Breast epithelium (tissue), 4 donors: ENCODE measurements at regions not wholly inside any gene's neighbourhood (a gene's known extent, or its start where the extent isn't known, plus 50 kb on each side); places are given as distances from the start of the nearest gene placed in this dataset.

Source experiments
- DNase-seq, 2 donors: peaks; one replicate each; pipeline ENCODE4 v3.0.0-alpha.2; 2019; ENCODE audit warnings: low spot score in 2 of 2
- H3K27ac ChIP-seq, 2 donors: fragments of 200-600 bp; sonication (generic) in 1 of 2; one replicate each; pipeline ENCODE4 v1.5.1; 2016 to 2019; ENCODE audit warnings: mild to moderate bottlenecking in 1 of 2
- H3K27me3 ChIP-seq, 2 donors: fragments of 200-600 bp; sonication (generic) in 1 of 2; one replicate each; pipeline versions ENCODE4 v1.5.1 to v1.6.0; 2017 to 2019; ENCODE audit warnings: control low read depth in 1 of 2, mild to moderate bottlenecking in 1 of 2
- H3K36me3 ChIP-seq: fragments of 200-600 bp; one replicate; pipeline ENCODE4 v1.5.1; 2019
- H3K4me1 ChIP-seq, 2 donors: fragments of 200-600 bp; sonication (generic); one replicate each; pipeline ENCODE4 v1.5.1; 2016 to 2019; ENCODE audit warnings: control low read depth in 1 of 2
- H3K4me3 ChIP-seq, 3 donors: fragments of 200-600 bp; sonication (generic); 1 replicate in 2 of 3; 2 replicates in 1 of 3; pipeline ENCODE4 v1.5.1; 2016 to 2019; ENCODE audit warnings: mild to moderate bottlenecking in 3 of 3, moderate library complexity in 2 of 3
- H3K9me3 ChIP-seq, 2 donors: fragments of 200-600 bp; sonication (generic) in 1 of 2; one replicate each; pipeline ENCODE4 v1.5.1; 2016 to 2019; ENCODE audit warnings: control low read depth in 1 of 2
- CTCF ChIP-seq, 3 donors: fragments of 450-650 bp; IDR thresholded peaks; one replicate each; pipeline ENCODE4 v1.5.1; 2016 to 2017; ENCODE audit warnings: antibody characterized with exemption in 3 of 3, mild to moderate bottlenecking in 3 of 3, moderate library complexity in 3 of 3
- POLR2A ChIP-seq: fragments of 450-650 bp; IDR thresholded peaks from one replicate; pipeline ENCODE4 v1.6.1; 2016; ENCODE audit warnings: antibody characterized with exemption, mild to moderate bottlenecking, moderate library complexity
- POLR2AphosphoS5 ChIP-seq, 3 donors: sonication (generic); formaldehyde crosslinking; IDR thresholded peaks; one replicate each; pipeline ENCODE4 v1.6.1; 2017; ENCODE audit warnings: antibody characterized with exemption in 3 of 3
- intact Hi-C: fragments of 100-400 bp; cut with DNase I; formaldehyde crosslinking; loops from one replicate; pipeline ENCODE4 v1.15.1; 2023; ENCODE audit warnings: low total_unique reads

DNA sequence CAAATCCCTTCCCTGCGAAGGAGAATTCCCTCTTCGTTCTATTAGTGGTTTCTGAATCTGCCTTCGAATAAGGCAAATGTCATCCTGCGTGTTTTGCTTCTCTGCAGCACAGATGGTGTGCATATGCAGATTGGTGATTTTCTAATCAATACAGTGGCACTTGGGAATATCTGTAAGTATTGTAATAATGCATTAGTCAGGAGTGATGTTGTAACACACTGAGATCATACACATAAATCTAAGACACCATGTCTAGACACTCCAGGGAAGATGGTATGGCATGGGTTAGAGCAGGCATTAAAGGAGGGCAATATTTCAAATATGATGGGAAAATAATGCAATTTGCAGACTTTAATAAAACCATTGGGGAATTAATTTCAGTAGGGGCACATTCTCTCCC, 513.2 kb upstream of the PTBP2 start:
- no peak for DNase-seq
- no peak overlapping the region for H3K4me3 ChIP-seq
- intact Hi-C loops = no loop called here
- TF ChIP-seq POLR2A = no peak
- no peak for TF ChIP-seq CTCF (IDR thresholded peaks at IDR 0.05)
- TF ChIP-seq POLR2AphosphoS5 (IDR thresholded peaks at IDR 0.05) = no peak
- no peaks in the 10 kb centered on the region for H3K9me3 ChIP-seq
- no peaks in the 10 kb centered on the region for H3K36me3 ChIP-seq
- no peaks in the 10 kb centered on the region for H3K4me1 ChIP-seq
- no peaks in the 10 kb centered on the region for H3K27me3 ChIP-seq
- H3K27ac ChIP-seq = no peak overlapping the region

DNA sequence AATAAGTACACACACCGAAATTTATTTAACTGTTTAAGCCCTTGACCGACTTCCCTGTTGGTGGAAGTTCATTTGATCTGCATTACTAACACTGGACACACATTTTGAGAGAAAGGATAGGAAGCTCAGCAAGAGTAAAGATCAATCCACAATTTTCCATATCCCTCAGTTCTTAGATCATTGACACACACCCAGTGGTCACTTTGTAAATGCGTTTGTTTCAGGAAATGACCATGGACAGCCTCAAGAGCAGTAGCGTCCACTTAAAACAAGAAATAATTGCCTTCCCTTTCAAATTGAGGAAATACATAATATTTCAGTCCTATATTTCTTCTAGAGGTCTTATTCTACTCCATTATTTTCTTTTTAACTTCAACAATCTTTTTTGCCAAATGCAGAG, 511.5 kb upstream of the PTBP2 start:
- no peak overlapping the region for H3K27ac ChIP-seq
- H3K27me3 ChIP-seq = no peaks in the 10 kb centered on the region
- no peaks in the 10 kb centered on the region for H3K36me3 ChIP-seq
- H3K9me3 ChIP-seq = no peaks in the 10 kb centered on the region
- TF ChIP-seq POLR2AphosphoS5 (IDR thresholded peaks at IDR 0.05) = no peak
- TF ChIP-seq CTCF (IDR thresholded peaks at IDR 0.05) = no peak
- TF ChIP-seq POLR2A = no peak
- no peaks in the 10 kb centered on the region for H3K4me1 ChIP-seq
- intact Hi-C loops = no loop called here
- H3K4me3 ChIP-seq = no peak overlapping the region
- no peak for DNase-seq

- Histone ChIP-seq H3K4me1 (no peaks in the 10 kb centered on the region), H3K36me3 (no peaks in the 10 kb centered on the region), H3K27me3 (no peaks in the 10 kb centered on the region), H3K4me3 (no peak overlapping the region), H3K9me3 (no peaks in the 10 kb centered on the region), H3K27ac (no peak overlapping the region)
- no peak for DNase-seq
- intact Hi-C loops = no loop called here
- no peak for TF ChIP-seq CTCF (IDR thresholded peaks at IDR 0.05)
- no peak for TF ChIP-seq POLR2A
- no peak for TF ChIP-seq POLR2AphosphoS5 (IDR thresholded peaks at IDR 0.05)
These were observed 510.4 kb upstream of the PTBP2 start for GRCh38 chr1:96211202-96211601.

- intact Hi-C loops = no loop called here
These were observed 506.6 kb upstream of the PTBP2 start for GRCh38 chr1:96214982-96215381.

DNA sequence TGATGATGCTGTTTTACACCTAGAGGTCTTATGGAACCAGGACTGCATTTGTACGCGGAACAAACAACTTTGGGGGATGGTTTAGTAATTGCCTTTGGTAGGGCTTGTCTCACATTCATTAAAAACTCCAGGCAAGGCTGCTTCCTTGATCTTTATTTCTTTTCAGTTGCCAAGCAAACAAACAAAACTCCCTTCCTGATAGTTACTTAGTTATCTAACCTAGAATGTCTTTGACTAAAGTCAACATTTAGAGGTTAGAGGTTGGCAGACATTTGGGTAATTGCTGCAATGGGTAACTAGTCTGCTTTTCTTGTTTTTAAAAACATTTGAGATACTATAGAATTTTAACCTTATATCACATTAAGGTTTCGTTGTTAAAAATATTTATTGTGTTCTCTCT, 500.9 kb upstream of the PTBP2 start:
- intact Hi-C loops = loop anchor here (5.0 to 10.0 kb wide), 2 partner anchors 774 to 1997 kb away; no protein-coding TSS in a partner anchor
- Histone ChIP-seq H3K4me3 (no peak overlapping the region), H3K9me3 (no peaks in the 10 kb centered on the region), H3K36me3 (no peaks in the 10 kb centered on the region), H3K27ac (no peak overlapping the region), H3K4me1 (no peaks in the 10 kb centered on the region), H3K27me3 (no peaks in the 10 kb centered on the region)
- no peak for DNase-seq
- TF ChIP-seq POLR2AphosphoS5 (IDR thresholded peaks at IDR 0.05) (no peak), POLR2A (no peak), CTCF (IDR thresholded peaks at IDR 0.05) (no peak)

More at GRCh38 chr1:96214982-96215381, 506.6 kb upstream of the PTBP2 start:
- no peaks in the 10 kb centered on the region for H3K27me3 ChIP-seq
- H3K27ac ChIP-seq = no peak overlapping the region
- no peak for TF ChIP-seq POLR2AphosphoS5 (IDR thresholded peaks at IDR 0.05)
- TF ChIP-seq POLR2A = no peak
- no peak for TF ChIP-seq CTCF (IDR thresholded peaks at IDR 0.05)
- no peaks in the 10 kb centered on the region for H3K4me1 ChIP-seq
- no peak for DNase-seq
- no peaks in the 10 kb centered on the region for H3K9me3 ChIP-seq
- no peaks in the 10 kb centered on the region for H3K36me3 ChIP-seq
- no peak overlapping the region for H3K4me3 ChIP-seq
